ENCODE measurements at regions not wholly inside any gene's neighbourhood (a gene's known extent, or its start where the extent isn't known, plus 50 kb on each side); places are given as distances from the start of the nearest gene placed in this dataset.

DNA sequence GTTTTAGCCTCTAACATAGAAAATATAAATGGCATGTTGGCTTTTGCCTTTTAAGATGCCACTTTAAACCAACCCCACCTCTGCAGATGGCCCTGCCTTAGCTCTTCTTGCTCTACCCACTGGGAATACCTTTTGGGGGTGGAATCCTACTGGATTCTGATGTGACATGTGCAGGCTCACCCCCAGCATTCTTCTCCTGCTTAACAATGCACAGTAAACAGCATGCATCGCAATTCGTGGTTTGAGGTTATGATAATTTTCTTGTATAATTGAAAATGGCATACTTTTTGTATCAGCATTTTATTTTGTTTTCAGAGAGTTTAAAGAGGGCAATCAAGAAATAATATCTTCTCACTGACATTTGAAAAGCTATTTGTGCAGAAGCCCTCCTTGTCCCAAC lies 167.9 kb downstream of the AREG start:
- DNase-seq = no peak

DNA sequence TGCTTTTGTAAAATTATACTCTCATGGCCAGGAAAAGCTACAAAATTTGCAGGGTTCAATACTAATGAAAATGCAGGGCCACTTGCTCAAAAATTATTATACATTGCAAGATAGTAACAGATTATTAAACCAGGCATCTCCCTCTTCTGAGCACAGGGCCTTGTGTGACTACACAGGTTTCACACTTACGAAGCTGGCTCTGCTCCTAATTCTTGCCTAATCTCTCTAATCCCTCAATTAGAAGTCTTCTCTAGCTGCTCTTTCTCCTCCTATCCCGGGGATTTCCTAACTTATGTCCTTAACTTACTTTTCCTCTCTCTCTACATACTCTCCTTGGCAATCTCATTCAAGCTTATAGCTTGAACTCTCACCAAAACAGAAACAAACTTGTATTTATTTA lies 168.3 kb downstream of the AREG start:
- DNase-seq = no peak

DNA sequence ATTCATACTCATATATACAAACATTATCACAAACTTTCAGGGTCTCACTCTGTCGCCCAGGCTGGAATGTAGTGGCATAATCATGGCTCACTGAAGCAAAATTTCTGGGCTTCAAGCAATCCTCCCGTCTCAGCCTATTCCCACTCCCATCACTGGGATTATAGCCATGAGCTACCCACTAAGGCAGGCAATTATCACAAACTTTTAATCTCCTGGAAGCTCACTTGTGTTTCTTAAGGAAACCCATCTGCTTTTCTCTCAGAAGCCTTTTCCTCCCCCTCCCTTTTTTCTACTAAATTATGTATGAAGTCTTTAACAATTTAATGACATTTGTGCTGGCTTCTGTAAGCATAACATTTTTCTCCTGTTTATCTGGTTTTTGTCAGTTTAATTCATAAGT lies 170.5 kb downstream of the AREG start:
- no peak for DNase-seq

DNA sequence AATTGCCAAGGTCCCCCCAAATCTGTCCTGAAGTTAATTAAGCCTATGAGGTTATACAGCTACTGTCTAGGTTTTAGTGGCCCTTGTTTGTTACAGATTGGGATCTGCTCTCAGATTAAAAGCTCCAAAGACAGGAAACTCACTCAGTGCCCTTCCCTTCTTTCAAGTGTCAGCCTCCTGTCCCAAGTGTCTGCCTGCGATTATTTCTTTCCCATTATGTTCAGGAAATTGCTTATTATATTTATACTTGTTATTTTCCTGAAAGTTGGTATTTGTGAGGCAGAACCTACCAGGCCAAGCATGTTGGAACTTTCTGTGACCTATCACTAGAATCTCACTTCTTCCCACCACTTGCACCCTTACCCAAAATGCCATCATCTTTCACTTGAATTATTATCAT lies 173.2 kb downstream of the AREG start:
- no peak for DNase-seq

DNA sequence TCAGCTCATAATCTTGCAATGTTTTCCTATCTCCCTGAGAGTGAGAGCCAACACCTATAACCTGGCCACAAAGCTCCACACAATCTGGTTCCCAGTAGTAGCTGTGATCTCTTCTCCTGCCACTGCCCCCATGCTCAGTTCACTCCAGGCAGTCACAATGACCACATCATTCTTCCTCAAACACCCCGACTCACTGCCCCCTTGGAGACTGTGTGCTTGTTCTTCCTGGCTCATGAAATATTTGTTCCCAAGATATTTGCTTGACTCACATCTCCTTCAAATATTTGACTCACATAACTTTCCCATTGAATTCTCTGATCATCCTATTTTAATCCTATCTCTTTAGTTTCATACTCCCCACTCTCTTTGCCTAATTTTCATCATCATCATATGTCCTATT lies 173.7 kb downstream of the AREG start:
- no peak for DNase-seq

DNA sequence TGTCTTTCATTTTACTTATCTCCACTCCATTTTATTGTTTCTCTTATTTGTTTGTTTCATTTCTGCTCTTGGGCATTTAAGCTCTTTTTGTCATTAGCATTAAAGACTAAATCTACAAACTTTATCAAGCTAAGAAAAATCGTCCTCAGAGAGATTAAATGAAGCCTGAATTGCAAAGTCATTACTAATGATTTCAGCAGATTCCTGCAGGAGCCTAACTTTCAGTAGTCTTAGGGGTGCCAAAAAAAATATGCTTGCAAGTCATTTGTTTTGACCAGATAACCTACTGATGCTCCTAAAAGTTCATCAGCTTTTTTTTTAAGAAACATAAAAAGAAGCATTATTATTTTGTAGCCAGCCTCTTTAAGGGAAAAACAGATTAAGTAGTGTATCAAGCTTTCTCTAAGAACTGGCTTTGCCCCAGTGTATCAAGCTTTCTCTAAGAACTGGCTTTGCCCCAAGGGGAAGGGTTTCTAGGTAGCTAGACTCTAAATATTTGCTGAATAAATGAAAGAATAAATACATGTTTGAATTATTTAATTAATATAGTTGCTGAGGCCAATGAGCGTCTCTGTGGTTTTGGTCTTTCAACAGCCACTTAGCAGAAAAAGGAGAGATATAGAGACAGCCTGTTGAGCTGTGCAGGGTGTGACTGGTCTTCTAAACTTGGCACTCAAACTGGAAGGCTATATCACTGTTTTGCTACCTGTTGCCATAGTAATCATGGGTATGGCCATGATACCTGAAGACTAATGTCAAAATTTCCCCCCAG lies 174.2 kb downstream of the BTC start:
- DNase-seq = no peak

DNA sequence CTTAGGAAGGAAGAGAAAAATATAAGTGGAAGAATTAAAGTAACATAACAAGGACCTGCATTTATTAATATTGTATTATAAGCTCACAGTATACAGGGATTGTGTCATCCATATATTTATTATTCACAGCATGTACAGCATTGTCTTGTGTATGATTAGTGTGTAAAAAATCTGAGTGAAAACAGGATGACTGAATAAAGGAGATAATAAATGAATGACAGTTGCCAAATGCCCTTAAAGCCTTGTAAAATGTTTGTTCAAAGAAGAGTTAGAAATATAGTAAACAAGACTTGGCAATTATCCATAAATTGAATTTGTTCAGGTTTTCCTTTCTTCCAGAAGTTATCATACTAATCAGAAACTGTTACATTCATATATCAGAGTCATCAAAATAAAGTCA lies 172.7 kb downstream of the BTC start:
- no peak for DNase-seq

DNA sequence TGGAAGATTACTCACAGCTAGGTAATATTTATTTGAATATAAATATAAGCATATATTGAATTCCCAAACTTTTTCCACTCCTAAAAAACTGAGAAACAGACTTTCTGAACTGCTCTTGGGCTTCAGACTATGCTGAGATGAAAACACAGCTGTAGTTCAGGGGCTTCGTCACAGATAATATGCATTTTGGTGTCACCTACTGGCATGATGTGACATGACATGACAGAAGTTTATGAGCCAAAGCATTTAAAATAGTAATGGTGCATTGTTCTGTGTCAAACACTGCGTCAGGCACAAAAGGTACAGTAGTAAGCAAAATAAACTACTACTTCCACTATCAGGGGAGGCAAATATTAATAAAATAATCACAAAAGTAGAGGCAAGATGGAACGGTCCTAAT lies 171.3 kb downstream of the BTC start:
- DNase-seq = no peak

DNA sequence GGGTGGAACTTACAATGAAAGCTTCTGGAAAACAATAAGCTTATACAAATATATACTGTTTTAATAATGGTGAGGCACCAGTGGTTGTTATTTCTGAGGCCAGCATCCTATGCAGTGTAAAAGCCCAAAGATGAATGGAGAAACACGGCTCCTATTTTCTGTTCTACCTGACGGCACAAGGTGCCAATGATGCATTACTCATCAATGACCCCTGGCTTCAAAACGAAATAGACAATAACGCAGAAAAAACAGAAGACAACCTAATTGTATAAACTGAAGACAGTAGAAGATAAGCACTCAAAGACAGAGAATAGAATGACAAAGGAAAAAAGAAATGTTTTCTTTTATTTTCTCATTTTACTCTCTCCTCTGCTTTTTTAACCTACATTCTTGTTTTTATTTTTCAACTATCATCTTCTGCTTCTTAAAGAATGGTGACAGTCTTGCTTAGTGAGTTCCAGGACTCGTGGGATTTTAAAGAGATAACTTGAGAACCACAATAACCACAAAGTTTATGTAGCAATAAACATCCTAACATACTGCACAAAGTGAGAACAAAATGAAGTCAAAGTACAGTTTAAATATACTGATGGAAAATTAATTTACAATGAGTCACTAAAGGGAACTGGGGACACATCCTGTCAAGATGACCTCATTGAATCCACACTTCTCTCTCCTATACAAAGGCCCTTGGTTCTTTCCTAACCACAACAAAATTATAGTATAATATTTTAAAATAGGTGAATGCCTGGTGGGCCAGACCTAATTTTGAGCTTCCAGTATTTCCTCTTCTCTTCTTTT lies 169.8 kb downstream of the BTC start:
- no peak for DNase-seq

DNA sequence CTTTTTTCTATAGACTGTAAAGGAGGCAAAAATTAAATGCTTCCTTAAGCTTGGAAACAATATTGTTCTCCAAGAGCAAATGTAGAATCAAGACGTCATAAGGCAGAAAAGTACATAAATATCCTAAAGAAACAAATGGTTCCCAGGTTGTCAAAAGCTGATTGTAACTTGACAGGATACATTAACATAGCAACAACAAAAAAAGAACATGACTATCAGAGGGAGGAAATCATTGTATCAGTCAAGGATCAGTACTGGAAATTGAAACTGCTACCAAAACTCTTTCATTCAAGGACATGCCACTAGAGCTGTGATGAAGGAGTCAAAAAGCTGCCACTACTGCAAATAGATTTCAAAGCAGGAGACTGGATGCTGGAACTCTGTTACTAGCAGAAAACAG lies 168.3 kb downstream of the BTC start:
- no peak for DNase-seq

DNA sequence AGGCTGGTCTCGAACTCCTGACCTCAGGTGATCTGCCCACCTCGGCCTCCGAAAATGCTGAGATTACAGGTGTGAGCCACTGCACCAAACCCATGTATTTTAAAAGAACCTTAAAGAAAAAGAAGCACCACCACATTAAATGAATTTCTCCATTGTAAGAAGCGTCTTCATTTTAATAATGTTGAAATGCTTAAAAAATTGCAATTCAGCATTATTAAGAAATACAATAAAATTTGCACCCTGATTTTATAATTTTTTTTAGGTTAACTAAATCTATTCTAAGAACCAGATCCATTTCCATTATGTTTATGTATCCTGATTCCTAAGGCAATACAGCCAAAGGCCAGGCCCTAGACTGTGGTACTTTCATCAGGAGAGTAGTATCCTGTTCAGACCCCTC lies 167.2 kb downstream of the BTC start:
- DNase-seq = no peak

DNA sequence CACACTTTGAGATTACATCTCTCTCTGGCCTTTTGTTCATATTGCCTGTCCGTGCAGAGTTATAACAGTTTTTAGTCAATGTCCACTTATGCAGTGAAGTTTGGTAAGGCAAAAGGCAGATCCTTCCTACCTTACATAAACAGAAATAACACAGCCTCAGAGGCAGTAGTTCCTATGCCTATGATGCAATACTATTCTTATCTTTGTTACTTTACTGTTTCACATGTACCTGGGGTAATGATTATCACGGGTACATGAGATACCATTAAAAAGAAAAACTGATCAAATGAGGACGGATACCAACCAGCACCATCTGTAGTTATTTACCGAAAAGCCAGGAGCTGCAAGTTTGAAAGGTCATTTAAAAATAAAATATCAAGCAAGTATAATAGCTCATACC lies 166.8 kb downstream of the BTC start:
- DNase-seq = no peak

DNA sequence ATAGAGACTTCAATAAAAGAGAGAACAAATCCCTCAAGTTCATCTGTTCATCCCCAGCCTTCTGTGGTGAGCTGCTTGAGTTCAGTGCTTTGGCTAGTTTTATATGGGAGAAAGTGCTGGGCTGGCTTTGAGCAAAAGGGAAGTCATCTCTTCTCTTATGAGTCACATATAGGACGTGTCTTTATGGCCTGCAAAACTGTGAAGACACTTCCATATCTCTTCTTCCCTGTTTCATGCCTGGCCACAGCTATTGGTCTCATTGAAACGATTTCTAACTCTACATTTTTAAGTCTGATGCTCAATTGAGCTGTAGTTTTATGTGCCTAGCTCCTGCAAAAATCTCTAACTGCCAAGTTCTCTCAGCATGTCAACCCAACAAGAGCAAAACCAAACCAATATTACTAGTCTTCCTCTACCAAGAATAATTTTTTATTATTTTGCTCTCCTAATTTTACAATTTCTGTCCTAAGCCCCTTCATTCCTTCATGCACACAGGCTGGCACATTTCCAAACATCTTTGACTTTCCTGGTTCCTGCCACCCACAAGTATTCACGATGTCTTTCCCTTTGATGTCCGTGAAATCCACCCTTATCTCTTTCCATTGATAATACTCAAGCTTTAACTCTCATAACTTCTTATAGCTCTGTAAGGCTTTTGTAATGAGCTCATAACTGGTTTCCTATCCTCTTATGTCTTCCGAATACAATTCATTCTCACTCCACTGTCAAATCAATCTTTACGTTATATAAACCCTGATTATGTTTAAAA lies 165.3 kb downstream of the BTC start:
- no peak for DNase-seq

DNA sequence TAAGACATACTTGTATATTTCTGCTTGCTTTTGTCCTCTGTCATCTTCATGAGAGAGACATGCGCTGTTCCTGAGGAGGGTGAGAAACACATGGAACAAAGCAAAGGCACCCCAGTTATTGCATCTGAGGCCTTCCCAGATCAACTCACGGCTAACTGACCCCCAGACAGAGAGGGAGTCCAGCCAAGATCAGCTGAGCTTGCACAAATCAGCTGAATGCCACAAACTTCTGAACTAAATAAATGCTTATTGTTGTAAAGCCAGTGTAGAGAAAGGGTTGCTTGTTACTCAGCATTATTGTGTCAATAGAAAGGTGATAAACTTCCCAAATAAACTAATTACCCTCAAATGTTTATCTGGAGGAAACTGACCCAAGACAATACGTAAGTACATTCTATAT lies 163.8 kb downstream of the BTC start:
- no peak for DNase-seq

DNA sequence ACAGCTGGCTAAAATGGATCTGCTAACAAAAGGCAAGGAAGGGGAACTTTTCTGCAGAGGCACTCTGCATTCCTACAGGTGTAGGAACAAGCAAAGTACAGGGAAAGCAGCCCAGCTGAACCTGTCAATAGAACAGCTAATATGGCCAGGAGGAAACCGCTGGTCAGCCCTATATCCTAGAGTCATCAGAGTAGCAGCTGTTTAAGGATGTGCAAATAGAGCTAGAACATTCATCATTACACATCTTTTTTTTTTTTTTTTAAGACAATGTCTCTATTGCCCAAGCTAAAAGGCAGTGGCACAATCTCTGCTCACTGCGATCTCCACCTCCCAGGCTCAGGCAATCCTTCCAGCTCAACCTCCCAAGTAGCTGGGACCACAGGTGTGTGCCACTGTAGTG lies 163.0 kb downstream of the BTC start:
- no peak for DNase-seq

DNA sequence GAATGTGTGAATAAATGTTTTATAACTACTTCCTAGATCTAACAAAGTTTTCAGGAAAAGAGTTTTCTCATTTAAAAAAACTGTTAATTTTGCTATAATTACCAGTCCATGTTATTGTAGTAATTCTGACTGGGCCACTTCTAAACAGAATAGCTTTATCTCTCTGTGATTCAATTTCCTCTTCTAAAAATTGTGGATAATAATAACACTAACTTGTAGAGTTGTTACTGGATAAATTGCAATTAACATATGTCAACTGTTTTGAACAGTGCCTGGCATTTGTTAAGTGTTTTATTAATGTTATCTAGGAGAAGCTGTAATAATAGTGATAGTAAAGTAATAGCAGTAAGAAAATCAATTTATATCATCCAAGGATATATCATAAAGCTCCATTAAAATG lies 162.3 kb downstream of the BTC start:
- no peak for DNase-seq

DNA sequence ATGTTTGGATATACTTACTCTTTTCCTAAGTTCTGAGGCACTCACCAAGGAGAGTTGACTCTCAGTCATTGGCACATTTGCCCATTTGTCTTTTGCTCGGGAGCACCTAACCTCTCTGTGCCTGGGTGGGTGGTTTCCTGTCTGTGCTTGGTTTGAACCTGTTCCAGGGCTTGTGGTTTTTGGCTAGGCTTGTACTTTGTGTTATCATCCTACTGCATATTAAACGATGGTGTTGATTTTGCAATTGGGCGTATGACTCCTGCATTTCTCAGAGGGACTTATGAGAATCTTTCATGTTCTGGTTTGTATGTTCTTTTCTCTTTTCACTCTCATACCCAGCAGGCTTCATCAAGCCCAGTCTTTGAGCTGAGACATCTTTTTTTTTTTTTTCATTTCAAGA lies 161.7 kb downstream of the BTC start:
- no peak for DNase-seq

DNA sequence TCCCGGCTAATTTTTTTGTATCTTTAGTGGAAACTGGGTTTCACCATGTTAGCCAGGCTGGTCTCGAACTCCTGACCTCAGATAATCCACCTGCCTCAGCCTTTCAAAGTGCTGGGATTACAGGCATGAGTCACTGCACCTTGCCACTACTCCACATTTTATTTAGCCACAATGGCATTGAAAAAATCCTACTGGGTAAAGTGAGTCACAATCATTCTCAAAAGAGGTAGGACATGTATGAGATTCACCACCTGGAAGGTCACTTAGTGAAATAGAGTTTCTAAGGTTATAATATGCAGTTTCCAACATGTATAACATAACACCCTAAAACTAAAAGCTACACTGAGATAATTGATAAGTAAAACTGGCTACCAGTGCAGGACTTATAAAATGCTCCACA lies 159.2 kb downstream of the BTC start:
- DNase-seq = no peak

DNA sequence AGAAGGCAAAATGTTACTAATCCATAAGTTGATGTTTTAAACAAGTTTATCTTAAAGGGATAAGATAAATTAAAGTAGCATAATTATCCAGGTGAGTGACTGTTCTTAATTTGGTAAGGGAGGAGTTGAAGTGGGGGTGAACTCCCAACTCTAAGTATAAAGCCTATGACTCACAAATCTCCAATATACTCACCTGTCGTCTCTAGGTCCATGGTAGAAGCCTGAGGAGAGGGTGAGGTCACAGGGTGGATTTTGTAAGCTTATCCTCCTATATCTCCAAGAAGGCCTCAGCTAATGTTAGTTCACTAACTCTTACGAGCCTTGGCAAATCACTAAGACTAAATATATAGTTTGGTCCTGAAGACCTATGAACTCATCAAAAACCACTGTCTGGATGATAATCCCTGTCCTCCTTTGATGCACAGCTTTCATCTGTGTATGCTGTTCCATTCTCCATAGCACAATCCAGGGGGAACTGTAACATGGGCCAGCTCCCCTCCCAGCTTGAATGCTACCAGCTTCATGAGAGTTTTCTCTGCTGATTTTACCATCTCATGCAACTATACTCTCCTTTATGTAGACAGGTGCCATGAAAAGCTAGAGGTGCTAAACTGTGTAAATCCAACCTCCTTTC lies 158.7 kb downstream of the BTC start:
- DNase-seq = no peak

DNA sequence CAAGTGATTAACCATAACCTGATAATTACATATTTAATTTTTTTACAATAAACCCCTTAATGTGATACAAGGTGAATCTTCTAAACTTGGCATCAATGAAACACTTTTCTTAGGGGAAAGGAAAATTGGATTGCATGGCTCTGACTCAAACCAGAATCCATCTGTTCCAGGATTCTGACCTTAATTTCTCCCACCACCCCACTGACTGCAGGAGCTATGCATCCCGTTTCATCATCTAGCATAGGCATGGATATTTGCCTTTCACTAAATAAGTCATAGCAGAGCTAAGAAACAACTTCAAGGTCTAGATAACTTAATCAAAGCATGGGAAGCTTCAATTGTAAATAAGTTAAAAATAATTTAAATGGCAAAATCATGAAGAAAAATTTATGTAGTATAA lies 156.3 kb downstream of the BTC start:
- DNase-seq = no peak

DNA sequence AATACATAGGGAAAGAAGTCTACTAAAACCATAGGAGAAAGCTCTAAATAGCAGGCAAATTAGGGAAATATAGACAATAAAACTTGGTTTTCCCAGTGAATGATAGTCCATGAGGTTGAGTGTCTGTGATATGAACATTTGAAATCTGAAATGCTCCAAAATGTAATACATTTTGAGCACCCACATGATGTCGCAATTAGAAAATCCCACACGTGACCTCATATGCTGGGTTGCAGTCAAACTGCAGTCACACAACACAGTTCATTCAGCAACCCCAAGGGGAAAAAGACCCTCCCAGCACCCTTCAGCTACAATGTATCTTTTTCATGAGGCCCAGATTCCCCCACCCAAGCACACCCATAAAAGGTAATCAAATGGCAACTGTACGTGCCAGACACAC lies 155.6 kb downstream of the BTC start:
- DNase-seq = no peak

All from nucleus accumbens (tissue), 56 donors.